Activated CD4-positive, alpha-beta T cell treated with anti-CD3 and anti-CD28 coated beads, Interleukin-2, amount 50 U/mL, for 24 hours (primary cell): ENCODE measurements at regions not wholly inside any gene's neighbourhood (a gene's known extent, or its start where the extent isn't known, plus 50 kb on each side); places are given as distances from the start of the nearest gene placed in this dataset.
"Not testable (repeated sequence)": the region's sequence is repeated elsewhere in the genome, so short reads cannot be mapped to it uniquely, and the experiment has no call there.

Experiments
- DNase-seq, 2 donors: peaks; one replicate each; pipeline ENCODE4 v3.0.0-alpha.2; 2020; ENCODE audit warnings: low read depth in 1 of 2, low spot score in 1 of 2

GRCh38 chr6:156454867-156455266 lies 322.3 kb upstream of the ARID1B start:
- no peak for DNase-seq

DNA sequence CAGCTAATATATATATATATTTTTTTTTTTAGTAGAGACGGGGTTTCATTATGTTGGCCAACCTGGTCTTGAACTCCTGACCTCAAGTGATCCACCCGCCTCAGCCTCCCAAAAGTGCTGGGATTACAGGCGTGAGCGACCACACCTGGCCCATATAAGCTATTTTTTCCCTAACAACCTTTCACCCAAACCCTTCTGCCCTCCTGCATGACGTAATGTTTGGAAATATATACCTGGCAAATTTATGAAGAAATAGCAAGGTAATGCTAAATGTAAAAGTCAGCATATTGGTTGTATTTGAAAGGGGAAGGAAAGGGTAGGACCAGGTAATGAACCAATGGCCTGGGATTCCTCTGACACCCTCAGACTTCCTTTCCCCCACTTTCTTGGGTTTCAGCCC lies 325.5 kb upstream of the ARID1B start:
- DNase-seq = no peak

DNA sequence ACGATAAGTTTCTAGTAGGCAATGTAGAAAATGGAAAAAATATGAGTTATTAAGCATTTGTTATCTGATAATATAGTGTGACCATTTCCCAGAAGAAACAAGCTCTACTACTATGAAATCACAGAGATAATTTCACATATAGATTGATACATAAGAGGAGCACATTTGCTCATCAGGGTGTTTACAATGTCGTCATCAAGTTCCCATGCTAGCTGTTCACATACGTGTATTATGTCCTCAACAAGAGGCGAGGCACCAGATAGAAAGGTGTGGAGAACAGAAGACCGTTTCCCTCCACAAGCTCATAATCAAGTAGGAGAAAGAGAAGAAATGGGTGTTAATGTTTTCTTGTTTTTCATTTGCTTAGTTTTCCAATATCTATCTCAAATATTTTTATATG lies 326.1 kb upstream of the ARID1B start:
- DNase-seq = no peak

- DNase-seq = no peak
These were observed 326.8 kb upstream of the ARID1B start for GRCh38 chr6:156450421-156450820.

- no peak for DNase-seq
These were observed 327.6 kb upstream of the ARID1B start for GRCh38 chr6:156449569-156449968.

- no peak for DNase-seq
These were observed 328.1 kb upstream of the ARID1B start for GRCh38 chr6:156449128-156449527.

- DNase-seq = no peak
These were observed 328.6 kb upstream of the ARID1B start for GRCh38 chr6:156448579-156448978.

DNA sequence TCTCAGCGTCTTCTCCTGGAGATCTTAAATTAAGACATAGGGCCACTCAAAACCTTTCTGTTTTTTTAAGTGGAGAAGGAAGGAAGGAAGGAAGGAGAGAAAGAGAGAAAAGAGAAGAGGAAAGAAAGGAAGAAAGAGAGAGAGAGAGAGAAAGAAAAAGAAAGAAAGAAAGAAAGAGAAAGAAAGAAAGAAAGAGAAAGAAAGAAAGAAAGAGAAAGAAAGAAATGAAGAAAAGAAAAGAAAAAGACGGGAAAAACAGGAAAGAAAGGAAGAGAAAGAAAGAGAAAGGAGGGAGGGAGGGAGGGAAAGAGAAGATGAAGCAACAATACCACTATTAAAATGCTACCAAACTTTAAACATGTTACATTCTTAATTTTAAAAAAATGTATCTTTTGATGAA lies 336.5 kb upstream of the ARID1B start:
- DNase-seq = no peak

DNA sequence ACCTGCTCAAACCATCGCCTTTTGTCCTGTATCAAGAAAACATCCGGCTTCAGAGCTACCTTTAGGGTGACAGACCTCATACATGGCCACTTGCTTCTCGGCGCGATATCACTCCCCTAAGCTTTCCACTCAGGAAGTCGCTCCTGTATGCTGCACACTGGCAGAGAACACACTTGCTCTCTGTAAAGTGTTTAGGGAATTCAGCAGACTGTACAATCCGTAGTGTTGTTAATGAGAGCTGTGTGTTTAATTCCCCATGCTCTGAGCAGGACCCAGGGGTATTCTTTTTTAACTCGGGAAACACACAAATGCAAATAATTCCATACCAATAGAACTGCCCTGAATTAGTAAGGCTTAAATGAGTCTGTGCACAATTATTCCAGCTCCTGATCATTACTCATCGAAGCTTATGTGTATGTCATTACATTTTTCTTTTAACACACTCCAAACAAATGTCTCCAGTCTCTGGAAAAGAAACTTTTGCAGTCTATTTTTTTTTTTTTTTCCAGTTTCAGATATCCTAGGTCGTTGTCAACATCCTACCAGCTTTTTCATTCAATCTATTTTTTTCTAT lies 338.7 kb upstream of the ARID1B start:
- DNase-seq = no peak

GRCh38 chr6:156437121-156437879 lies 339.9 kb upstream of the ARID1B start:
- no peak for DNase-seq

GRCh38 chr6:156434795-156435190 lies 342.4 kb upstream of the ARID1B start:
- no peak for DNase-seq

DNA sequence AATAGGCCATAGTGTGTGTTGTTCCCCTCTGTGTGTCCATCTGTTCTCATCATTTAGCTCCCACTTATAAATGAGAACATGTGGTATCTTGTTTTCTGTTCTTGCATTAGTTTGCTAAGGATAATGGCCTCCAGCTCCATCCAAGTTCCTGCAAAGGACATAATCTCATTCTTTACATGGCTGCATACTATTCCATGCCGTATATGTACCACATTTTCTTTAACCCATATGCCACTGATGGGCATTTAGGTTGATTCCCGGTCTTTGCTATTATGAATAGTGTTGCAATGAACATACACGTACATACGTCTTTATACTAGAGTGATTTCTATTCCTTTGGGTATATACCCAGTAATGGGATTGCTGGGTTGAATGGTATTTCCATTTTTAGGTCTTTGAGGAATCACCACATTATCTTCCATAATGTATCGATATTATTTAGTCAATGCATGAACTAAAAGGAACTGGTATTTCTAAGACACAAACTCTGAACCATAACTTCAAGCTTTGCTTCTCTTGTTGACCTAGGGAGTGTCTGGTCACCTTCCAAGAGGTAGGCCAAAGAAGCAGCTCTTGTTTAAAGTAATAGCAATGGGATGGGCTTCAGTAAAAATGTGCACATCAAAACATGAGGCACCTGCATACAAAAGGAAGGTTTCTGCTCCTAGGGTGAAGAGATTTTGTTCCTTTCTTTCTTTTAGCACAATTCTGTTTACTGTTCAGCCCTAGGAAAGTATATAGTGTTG lies 343.0 kb upstream of the ARID1B start:
- DNase-seq = no peak

DNA sequence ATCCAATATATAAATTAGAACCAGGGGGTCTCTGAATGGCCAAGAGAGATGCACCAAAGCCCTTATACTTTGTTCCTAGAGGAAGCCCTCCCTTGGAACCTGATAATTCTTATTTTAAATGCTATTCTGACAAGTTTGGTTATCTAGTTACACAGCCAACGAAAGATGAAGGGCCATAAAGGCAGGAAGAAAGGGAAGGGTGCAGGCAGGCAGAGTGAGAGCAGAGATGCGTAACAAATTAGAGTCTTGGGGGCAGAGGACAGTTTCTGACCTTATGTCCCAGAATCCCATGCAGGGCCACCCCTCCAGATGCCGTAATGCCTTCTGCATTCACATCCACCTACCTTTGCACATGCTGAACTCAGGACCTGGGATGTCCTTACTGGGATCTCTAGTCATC lies 344.6 kb upstream of the ARID1B start:
- DNase-seq = no peak

- no peak for DNase-seq
These were observed 346.8 kb upstream of the ARID1B start for GRCh38 chr6:156430386-156430785.

GRCh38 chr6:156427345-156427744 lies 349.8 kb upstream of the ARID1B start:
- no peak for DNase-seq

DNA sequence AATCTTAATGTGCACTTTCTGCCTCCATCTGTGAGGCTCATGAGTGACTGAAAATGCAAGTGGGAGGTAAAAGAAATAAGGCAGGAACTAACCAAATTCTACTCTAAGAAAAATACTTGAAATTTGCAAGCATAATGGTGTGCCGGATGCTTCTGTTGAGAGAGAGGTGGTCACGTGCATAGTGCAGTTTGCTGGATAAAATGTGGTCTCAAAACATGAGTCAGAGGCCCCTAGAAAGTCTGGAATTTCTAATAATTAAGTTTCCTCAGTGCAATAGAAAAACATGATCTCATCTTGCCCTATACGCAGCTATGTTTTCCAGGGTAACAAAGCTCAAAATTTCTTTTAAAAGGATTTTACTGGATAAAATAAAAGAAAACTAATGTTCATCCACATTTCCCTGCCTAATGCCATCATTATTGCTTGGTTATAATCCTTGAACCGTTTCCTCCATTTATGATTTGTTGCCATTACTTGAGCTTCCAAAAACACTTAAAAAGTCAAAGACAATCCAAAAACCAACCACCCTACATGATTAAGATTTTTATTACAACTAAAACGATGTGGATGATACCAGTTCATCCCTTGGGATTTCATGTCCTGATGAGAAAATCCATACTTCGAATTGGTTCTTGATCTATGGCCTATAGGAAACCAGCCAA lies 351.7 kb upstream of the ARID1B start:
- DNase-seq = no peak

GRCh38 chr6:156423829-156424228 lies 353.3 kb upstream of the ARID1B start:
- no peak for DNase-seq

DNA sequence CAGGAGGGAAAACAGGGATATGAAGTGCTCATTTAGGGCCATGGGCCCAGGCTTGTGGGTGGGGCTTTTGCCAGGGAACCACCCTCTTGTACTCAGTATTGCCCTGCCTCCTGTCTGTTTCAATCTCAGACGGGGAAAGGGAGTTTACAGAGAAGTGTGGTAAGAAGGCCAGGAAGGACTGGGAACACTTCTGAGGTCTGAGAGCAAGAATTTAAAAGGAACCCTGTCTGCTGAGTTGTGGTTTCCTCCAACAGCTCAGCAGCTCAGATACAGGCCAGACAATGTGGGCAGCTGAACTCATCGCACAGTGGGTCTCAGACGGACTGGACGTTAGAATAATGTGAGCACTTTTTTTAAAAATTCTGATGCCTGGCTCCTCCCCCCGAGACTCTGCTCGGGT lies 354.1 kb upstream of the ARID1B start:
- no peak for DNase-seq

- DNase-seq = no peak
These were observed 355.2 kb upstream of the ARID1B start for GRCh38 chr6:156421933-156422332.

GRCh38 chr6:156421301-156421700 lies 355.9 kb upstream of the ARID1B start:
- not testable (repeated sequence) for DNase-seq

- no peak for DNase-seq
These were observed 356.8 kb upstream of the ARID1B start for GRCh38 chr6:156420172-156420993.
